Smooth muscle cell (in vitro differentiated cells): ENCODE measurements at regions not wholly inside any gene's neighbourhood (a gene's known extent, or its start where the extent isn't known, plus 50 kb on each side); places are given as distances from the start of the nearest gene placed in this dataset.

ENCODE experiments used
- DNase-seq: peaks from one replicate; lab custom pipeline; 2025; ENCODE audit not compliant: unreplicated experiment; lab: John Stamatoyannopoulos, UW
- H2AFZ ChIP-seq: fragments of 200-600 bp; sonication (generic); 2 replicates; pipeline ENCODE4 v1.6.0; 2016; ENCODE audit warnings: antibody characterized with exemption, low read depth, mild to moderate bottlenecking
- H3F3A ChIP-seq: fragments of 200-600 bp; sonication (generic); 2 replicates; pipeline ENCODE4 v1.6.0; 2017; ENCODE audit warnings: antibody characterized with exemption, low read depth
- H3K27ac ChIP-seq: fragments of 200-600 bp; sonication (generic); 2 replicates; pipeline ENCODE4 v1.5.1; 2016; ENCODE audit warnings: low read depth, mild to moderate bottlenecking
- H3K27me3 ChIP-seq: fragments of 200-600 bp; sonication (generic); 2 replicates; pipeline ENCODE4 v1.6.1; 2016; ENCODE audit warnings: low read depth, mild to moderate bottlenecking
- H3K36me3 ChIP-seq: fragments of 200-600 bp; sonication (generic); 2 replicates; pipeline ENCODE4 v1.5.1; 2016; ENCODE audit warnings: low read depth
- H3K4me1 ChIP-seq: fragments of 200-600 bp; sonication (generic); 2 replicates; pipeline ENCODE4 v1.5.1; 2016; ENCODE audit warnings: low read depth
- H3K4me2 ChIP-seq: fragments of 200-600 bp; sonication (generic); 2 replicates; pipeline ENCODE4 v1.6.0; 2016; ENCODE audit warnings: mild to moderate bottlenecking
- H3K4me3 ChIP-seq: fragments of 200-600 bp; sonication (generic); 2 replicates; pipeline ENCODE4 v1.5.1; 2016; ENCODE audit warnings: mild to moderate bottlenecking
- H3K79me2 ChIP-seq: fragments of 200-600 bp; sonication (generic); 2 replicates; pipeline ENCODE4 v1.6.0; 2016; ENCODE audit warnings: low read depth, mild to moderate bottlenecking
- H3K9ac ChIP-seq: fragments of 200-600 bp; sonication (generic); 2 replicates; pipeline ENCODE4 v1.6.0; 2016; ENCODE audit warnings: low read depth
- H3K9me3 ChIP-seq: fragments of 200-600 bp; sonication (generic); replicated peaks from 2 replicates; pipeline ENCODE4 v1.5.1; 2016; ENCODE audit warnings: low read depth
- H4K20me1 ChIP-seq: fragments of 200-600 bp; sonication (generic); 2 replicates; pipeline ENCODE4 v1.6.0; 2016; ENCODE audit warnings: low read depth
- WGBS: methylation state at CpG from one replicate; pipeline ENCODE4 v1.1.7; 2016; ENCODE audit warnings: low lambda C conversion rate; 5-methylcytosine and 5-hydroxymethylcytosine counted together
- TF ChIP-seq, protein P1 (sequence below): fragments of 200-600 bp; sonication (generic); IDR thresholded peaks from 2 replicates; pipeline ENCODE4 v1.5.1; 2017; ENCODE audit warnings: borderline replicate concordance, mild to moderate bottlenecking, antibody characterized with exemption; ENCODE audit not compliant: insufficient read depth, poor library complexity, severe bottlenecking

- TF ChIP-seq, protein P1, sequence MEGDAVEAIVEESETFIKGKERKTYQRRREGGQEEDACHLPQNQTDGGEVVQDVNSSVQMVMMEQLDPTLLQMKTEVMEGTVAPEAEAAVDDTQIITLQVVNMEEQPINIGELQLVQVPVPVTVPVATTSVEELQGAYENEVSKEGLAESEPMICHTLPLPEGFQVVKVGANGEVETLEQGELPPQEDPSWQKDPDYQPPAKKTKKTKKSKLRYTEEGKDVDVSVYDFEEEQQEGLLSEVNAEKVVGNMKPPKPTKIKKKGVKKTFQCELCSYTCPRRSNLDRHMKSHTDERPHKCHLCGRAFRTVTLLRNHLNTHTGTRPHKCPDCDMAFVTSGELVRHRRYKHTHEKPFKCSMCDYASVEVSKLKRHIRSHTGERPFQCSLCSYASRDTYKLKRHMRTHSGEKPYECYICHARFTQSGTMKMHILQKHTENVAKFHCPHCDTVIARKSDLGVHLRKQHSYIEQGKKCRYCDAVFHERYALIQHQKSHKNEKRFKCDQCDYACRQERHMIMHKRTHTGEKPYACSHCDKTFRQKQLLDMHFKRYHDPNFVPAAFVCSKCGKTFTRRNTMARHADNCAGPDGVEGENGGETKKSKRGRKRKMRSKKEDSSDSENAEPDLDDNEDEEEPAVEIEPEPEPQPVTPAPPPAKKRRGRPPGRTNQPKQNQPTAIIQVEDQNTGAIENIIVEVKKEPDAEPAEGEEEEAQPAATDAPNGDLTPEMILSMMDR, result no peak
- Histone ChIP-seq H3K4me2 (no peak overlapping the region), H3K4me3 (no peak overlapping the region), H3K27ac (no peak overlapping the region), H3F3A (no peaks in the 10 kb centered on the region), H2AFZ (no peak overlapping the region), H3K9me3 (no peaks in the 10 kb centered on the region), H4K20me1 (no peaks in the 10 kb centered on the region), H3K9ac (no peak overlapping the region), H3K4me1 (no peaks in the 10 kb centered on the region), H3K27me3 (no peaks in the 10 kb centered on the region), H3K79me2 (no peaks in the 10 kb centered on the region), H3K36me3 (no peaks in the 10 kb centered on the region)
- DNase-seq, result no peak
- 93% methylated on average over 7 of the region's 7 CpGs for WGBS
Observed at GRCh38 chr13:72313546-72313945, 413.9 kb downstream of the MZT1 start.

DNA sequence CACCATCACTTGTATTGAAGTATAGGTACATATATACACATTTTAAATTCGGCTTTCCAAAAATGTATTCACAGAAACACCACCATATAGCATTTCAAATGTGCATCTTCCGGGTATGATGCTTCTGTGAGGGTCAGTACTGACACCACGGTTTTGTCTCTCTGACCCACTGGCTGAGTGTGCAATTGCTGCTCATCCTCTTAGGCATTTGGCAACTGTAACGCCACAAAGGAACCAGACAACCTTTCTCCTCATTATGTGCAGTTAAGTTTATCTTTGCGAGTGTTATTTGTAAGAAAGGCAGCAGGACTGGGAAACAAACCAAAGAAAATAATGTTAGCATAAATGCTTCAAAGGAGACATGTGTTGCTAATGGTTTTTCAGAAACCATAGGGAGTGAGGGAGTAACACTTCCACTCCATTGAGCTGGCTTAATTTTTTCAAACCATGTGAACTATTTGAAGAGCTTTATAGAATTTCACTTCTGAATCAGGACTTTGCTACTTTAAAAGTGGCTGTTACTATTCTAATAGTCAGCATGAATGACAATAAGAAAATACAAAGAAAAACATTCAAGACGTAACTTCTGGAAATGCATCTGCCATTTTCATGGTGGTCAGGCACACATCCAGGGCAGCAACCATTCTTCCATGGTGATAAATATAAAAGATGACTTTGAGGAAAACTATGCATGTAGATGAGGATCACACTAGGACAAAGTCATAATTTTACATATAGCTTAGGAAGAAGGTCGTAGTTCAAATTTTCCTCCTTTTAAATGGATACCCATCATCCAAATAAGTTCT, 423.3 kb downstream of the MZT1 start:
- TF ChIP-seq, protein P1, result no peak
- Histone ChIP-seq H3K4me1 (no peaks in the 10 kb centered on the region), H3K27me3 (no peaks in the 10 kb centered on the region), H3K9ac (no peak overlapping the region), H3F3A (no peaks in the 10 kb centered on the region), H4K20me1 (no peaks in the 10 kb centered on the region), H3K79me2 (no peaks in the 10 kb centered on the region), H3K27ac (no peak overlapping the region), H3K36me3 (no peaks in the 10 kb centered on the region), H2AFZ (no peak overlapping the region), H3K4me2 (no peak overlapping the region), H3K9me3 (no peaks in the 10 kb centered on the region), H3K4me3 (no peak overlapping the region)
- 75% methylated on average over 7 of the region's 7 CpGs for WGBS
- no peak for DNase-seq

- no peaks in the 10 kb centered on the region for H3K79me2 ChIP-seq
- TF ChIP-seq, protein P1, result no peak
- H3K9ac ChIP-seq, result no peak overlapping the region
- no peak overlapping the region for H3K4me2 ChIP-seq
- H3K27me3 ChIP-seq, result no peaks in the 10 kb centered on the region
- H3K9me3 ChIP-seq, result no peaks in the 10 kb centered on the region
- no peaks in the 10 kb centered on the region for H4K20me1 ChIP-seq
- no peak for DNase-seq
- no peak overlapping the region for H3K27ac ChIP-seq
- no peak overlapping the region for H2AFZ ChIP-seq
- H3F3A ChIP-seq, result peaks cover 5% of the 10 kb centered on the region
- 92% methylated on average over 3 of the region's 3 CpGs for WGBS
- H3K4me3 ChIP-seq, result no peak overlapping the region
- no peaks in the 10 kb centered on the region for H3K4me1 ChIP-seq
- no peaks in the 10 kb centered on the region for H3K36me3 ChIP-seq
Observed at GRCh38 chr13:72296246-72296645, 429.2 kb upstream of the DACH1 start.

DNA sequence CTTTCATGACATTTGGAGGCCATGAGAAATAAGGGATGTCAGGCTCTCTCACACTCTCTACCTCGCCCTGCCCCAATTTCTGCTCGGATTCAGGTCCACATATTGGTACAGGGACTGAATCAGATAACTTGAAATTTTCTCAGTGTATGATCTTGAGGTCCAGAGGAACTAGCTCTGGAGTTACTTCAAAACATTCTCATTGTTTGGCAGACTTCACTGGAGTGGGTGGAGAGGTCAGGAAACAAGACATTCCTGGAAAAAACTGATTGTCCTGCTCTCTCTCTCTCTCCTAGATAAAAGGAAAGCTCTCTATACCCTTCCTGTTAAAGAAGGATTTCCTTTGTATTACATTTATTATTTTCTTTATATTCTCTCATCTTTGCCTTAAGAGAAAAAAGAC, 428.1 kb upstream of the DACH1 start:
- H3K9ac ChIP-seq, result no peak overlapping the region

More for the DNA sequence above, 428.1 kb upstream of the DACH1 start:
- Histone ChIP-seq H4K20me1 (no peaks in the 10 kb centered on the region), H3K27me3 (no peaks in the 10 kb centered on the region), H3K36me3 (no peaks in the 10 kb centered on the region), H3K79me2 (no peaks in the 10 kb centered on the region), H3F3A (peaks cover 11% of the 10 kb centered on the region), H3K4me1 (no peaks in the 10 kb centered on the region), H3K27ac (no peak overlapping the region), H3K4me2 (no peak overlapping the region), H3K9me3 (no peaks in the 10 kb centered on the region), H3K4me3 (no peak overlapping the region), H2AFZ (peak overlapping the region; percentile 41)
- no peak for DNase-seq
- WGBS, result 94% methylated on average over 2 of the region's 2 CpGs
- TF ChIP-seq, protein P1, result no peak
